Epithelial cell of proximal tubule (primary cell): ENCODE measurements at regions not wholly inside any gene's neighbourhood (a gene's known extent, or its start where the extent isn't known, plus 50 kb on each side); places are given as distances from the start of the nearest gene placed in this dataset.

Experiments
- DNase-seq: peaks from one replicate; pipeline ENCODE4 v3.0.0-alpha.2; 2011; ENCODE audit warnings: low read depth
- H3K4me3 ChIP-seq: 2 replicates; pipeline ENCODE4 v1.5.1; 2011; ENCODE audit warnings: low read depth, mild to moderate bottlenecking, low read length
- CTCF ChIP-seq: conservative IDR thresholded peaks from 2 replicates; pipeline ENCODE4 v1.5.1; 2012; ENCODE audit warnings: low read depth, mild to moderate bottlenecking, low read length

GRCh38 chr3:80836395-80836794, 925.0 kb downstream of the GBE1 start:
- H3K4me3 ChIP-seq, result no peak overlapping the region
- TF ChIP-seq CTCF, result no peak
- DNase-seq, result no peak

GRCh38 chr3:80807577-80807976, 953.9 kb downstream of the GBE1 start:
- no peak for TF ChIP-seq CTCF
- no peak overlapping the region for H3K4me3 ChIP-seq
- DNase-seq, result no peak

DNA sequence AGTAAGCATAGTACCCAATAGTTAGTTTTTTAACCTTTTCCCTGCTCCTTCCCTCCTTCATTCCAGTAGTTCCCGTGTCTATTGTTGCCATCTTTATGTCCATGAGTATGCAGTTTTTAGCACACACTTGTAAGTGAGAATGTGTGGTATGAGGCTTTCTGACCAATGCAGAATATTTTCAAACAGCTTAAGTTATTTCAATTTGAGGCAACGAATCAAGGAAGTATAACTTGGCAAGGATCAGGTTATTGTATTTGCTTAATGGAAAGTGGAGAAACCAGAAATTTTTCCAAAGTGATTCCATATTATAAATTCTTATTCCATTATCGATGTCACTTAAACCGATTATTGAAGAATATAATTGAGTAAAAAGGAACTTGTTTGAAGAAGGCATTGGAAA, 954.8 kb downstream of the GBE1 start:
- DNase-seq, result no peak
- no peak for TF ChIP-seq CTCF
- H3K4me3 ChIP-seq, result no peak overlapping the region

GRCh38 chr3:80788914-80789313, 972.5 kb downstream of the GBE1 start:
- DNase-seq, result no peak
- no peak overlapping the region for H3K4me3 ChIP-seq
- no peak for TF ChIP-seq CTCF

DNA sequence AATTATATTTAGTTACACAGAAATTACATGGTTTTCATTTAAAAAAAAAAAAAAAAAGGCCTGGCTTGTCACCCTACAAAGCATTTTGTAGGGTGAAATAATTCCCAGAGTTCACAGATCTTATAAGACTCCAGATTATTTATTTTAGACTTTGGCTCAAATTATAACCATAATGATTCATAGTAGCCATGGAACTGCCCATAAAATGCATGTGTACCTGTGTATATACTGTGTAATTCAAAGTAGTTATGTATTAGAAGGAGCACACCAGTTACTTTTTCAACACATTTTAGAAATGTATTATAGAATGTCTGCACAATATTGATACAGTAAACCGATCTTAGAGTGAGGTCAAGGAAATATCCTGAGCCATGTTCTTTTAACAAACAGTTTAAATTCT, 975.6 kb downstream of the GBE1 start:
- H3K4me3 ChIP-seq, result no peak overlapping the region
- no peak for DNase-seq
- TF ChIP-seq CTCF, result no peak

DNA sequence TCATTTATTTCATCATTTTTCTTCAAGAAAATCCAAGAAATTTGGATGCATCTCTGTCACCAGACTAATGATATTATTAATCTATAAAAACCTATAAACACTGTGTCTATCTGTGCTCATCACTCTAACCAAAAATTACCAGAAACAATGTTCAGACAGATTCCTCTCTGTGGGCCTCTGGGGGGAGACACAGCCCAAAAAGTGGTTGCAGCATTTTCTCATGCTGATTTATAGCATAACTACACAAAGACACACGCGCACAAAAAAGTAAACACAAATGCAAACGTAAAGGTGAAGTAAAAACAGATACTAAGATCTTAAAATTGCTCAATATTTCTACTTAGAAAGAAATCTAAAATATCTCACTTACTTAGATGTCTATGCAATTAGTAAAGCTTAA, 976.0 kb downstream of the GBE1 start:
- DNase-seq, result no peak
- TF ChIP-seq CTCF, result peak; percentile 57
- no peak overlapping the region for H3K4me3 ChIP-seq

DNA sequence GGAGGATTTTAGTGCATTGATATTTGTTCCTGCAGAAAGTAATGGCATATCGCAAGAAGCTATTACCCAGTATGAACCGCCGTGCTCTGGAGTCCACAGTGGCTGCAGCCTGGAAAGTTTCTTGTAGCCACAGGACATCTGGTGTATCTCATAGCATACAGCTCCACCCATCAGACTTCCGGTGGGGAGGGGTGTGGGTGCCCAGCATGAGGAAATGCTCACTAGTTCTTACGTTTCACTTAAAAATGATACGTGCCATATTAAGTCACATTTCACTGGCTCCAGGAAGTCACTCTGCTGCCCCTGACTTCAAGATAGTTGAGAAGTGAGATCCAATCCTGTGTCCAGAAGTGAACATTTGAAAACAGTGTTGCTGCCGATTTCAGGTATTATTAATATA, 990.4 kb downstream of the GBE1 start:
- no peak for TF ChIP-seq CTCF
- H3K4me3 ChIP-seq, result no peak overlapping the region
- DNase-seq, result no peak
